ENCODE measurements at regions not wholly inside any gene's neighbourhood (a gene's known extent, or its start where the extent isn't known, plus 50 kb on each side); places are given as distances from the start of the nearest gene placed in this dataset.
"Not testable (repeated sequence)": the region's sequence is repeated elsewhere in the genome, so short reads cannot be mapped to it uniquely, and the experiment has no call there.

DNA sequence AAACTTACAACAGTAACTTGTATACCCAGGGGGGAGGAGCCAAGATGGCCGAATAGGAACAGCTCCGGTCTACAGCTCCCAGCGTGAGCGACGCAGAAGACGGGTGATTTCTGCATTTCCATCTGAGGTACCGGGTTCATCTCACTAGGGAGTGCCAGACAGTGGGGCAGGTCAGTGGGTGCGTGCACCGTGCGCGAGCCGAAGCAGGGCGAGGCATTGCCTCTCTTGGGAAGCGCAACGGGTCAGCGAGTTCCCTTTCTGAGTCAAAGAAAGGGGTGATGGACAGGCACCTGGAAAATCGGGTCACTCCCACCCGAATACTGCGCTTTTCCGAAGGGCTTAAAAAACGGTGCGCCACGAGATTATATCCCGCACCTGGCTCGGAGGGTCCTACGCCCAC, 278.8 kb downstream of the FAM47B start:
- not testable (repeated sequence) for DNase-seq (ENCODE audit: low spot score)

DNA sequence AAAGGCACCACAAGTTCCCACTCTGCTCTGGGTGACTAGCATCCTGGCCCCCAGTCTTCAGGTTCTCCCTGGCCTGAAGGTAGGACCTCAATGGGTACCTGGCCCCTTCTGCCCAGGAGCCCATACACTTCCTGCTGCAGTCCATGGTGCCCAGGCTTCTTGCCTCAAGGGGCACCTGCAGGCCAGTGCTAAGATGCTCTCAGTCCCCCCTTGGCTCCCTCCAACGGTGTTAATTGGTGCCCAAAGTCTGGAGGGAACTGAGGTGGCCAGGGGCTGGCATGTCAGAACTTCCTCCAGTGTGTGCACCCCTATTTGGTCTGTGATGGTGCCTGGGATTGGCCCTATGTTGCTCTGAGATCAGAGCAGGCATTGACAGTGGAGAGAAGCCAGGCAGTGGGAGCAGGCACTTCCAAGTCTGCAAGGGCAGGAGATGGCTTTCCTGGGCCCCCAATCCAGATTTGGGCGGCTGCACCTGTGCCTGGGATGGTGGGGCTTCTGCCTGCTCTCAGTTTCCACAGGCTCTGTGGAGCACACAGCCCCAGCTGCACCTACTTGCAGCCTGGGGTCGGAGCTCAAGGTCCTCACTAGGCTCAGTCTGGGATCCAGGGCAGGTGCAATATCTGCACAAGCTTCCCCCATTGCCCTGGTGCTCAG, 301.6 kb downstream of the FAM47B start:
- H3K36me3 Mint-ChIP-seq = no peaks in the 10 kb centered on the region
- DNase-seq (ENCODE audit: low spot score) = no peak
- no peaks in the 10 kb centered on the region for H3K27me3 Mint-ChIP-seq
- no peak overlapping the region for H3K27ac Mint-ChIP-seq
- H3K9me3 Mint-ChIP-seq = no peaks in the 10 kb centered on the region
- H3K4me1 Mint-ChIP-seq (ENCODE audit: low read depth in 2 of 2) = no peaks in the 10 kb centered on the region
- H3K4me3 Mint-ChIP-seq = no peak overlapping the region
- ATAC-seq = peak in 1 of 2 donors; percentile 53

More for the DNA sequence above, 278.8 kb downstream of the FAM47B start:
- not testable (repeated sequence) for H3K9me3 Mint-ChIP-seq; H3K4me1 Mint-ChIP-seq (ENCODE audit: low read depth in 2 of 2); H3K4me3 Mint-ChIP-seq; H3K36me3 Mint-ChIP-seq; H3K27me3 Mint-ChIP-seq; ATAC-seq; H3K27ac Mint-ChIP-seq

DNA sequence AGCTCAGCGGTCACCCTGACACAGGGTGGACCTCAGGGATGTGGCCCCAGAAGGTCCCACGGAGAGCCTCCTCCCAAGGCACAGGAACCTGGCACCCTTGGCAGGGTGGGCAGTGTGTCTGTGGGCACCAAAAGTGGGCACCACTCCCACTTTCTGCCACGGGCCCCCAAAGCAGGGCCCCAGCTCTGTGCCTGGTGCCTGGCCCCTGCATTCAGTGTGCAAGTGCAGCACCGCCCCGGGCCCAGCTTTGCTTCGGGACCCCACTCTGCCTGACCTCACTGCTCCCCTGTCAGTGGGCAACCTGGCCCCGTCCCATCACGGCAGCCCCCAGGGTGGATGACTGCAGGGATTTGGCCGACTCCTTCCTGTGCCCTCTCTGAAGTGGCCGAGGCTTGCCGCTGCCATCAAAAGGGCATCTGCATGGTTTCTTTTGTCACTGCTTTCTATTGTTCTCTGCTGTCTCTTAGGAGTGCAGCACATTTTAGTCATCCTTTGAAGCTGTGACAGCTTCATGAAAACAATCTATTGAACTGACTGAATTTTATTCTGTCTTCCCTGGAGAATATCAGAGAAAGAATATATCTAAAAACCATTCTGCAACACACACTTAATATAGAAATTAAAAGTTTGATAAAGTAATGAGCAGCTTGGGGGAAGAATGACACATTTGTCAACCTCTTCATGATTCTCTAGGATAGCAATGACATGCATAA, 302.4 kb downstream of the FAM47B start:
- no peak for DNase-seq (ENCODE audit: low spot score)
- H3K27ac Mint-ChIP-seq = no peak overlapping the region
- no peaks in the 10 kb centered on the region for H3K27me3 Mint-ChIP-seq
- peak in 1 of 2 donors; percentile 40 for ATAC-seq
- no peaks in the 10 kb centered on the region for H3K4me1 Mint-ChIP-seq (ENCODE audit: low read depth in 2 of 2)
- no peaks in the 10 kb centered on the region for H3K36me3 Mint-ChIP-seq
- H3K9me3 Mint-ChIP-seq = no peaks in the 10 kb centered on the region
- no peak overlapping the region for H3K4me3 Mint-ChIP-seq

DNA sequence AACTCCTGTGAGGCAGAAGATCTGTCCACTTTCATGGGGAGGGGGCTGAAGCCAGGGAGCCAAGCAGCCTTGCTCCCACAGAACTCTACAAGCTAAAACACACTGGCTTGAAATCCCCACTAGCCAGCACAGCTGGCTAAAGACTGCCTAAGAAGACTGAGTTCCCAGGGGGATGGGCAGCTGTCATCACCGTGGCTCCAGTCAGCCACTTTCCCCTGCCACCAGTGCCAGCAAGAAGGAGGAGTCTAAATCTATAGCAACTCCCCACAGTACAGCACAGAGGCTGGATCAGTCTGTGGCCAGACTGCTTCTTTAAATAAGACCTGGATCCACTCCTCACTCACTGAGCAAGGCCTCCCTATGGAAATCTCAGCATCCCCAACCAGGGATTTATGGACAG, 308.6 kb downstream of the FAM47B start:
- peaks cover 0 to 6% of the 10 kb centered on the region in 2 donors for H3K27me3 Mint-ChIP-seq
- peaks cover 7% of the 10 kb centered on the region for H3K9me3 Mint-ChIP-seq
- no peak for ATAC-seq
- no peaks in the 10 kb centered on the region for H3K36me3 Mint-ChIP-seq
- no peak overlapping the region for H3K27ac Mint-ChIP-seq
- H3K4me1 Mint-ChIP-seq (ENCODE audit: low read depth in 2 of 2) = no peaks in the 10 kb centered on the region
- no peak overlapping the region for H3K4me3 Mint-ChIP-seq
- no peak for DNase-seq (ENCODE audit: low spot score)

DNA sequence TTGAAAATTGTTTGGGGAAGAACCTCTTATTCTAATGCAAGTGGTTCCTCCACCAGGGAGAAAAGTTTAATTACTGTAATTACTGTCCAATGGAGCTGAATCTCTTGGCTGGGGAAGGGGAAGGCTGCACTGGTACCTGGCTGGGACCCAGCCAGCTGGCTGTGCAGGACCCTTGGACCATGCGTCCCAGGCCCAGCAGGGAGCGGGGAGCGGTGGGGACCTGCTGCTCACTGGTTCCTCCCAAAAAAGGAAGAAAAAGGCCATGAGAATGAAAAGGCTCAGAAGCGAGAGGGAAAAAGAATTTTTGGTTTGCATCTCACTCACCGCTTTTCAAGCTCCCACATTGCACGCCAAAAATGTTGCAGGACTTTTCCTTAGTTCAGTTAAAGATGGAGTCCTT, 333.5 kb downstream of the FAM47B start:
- H3K27me3 Mint-ChIP-seq = no peaks in the 10 kb centered on the region
- ATAC-seq (no peak), DNase-seq (ENCODE audit: low spot score) (no peak)
- no peaks in the 10 kb centered on the region for H3K36me3 Mint-ChIP-seq
- no peak overlapping the region for H3K27ac Mint-ChIP-seq
- H3K4me1 Mint-ChIP-seq (ENCODE audit: low read depth in 2 of 2) = no peaks in the 10 kb centered on the region
- no peak overlapping the region for H3K4me3 Mint-ChIP-seq
- H3K9me3 Mint-ChIP-seq = no peaks in the 10 kb centered on the region

DNA sequence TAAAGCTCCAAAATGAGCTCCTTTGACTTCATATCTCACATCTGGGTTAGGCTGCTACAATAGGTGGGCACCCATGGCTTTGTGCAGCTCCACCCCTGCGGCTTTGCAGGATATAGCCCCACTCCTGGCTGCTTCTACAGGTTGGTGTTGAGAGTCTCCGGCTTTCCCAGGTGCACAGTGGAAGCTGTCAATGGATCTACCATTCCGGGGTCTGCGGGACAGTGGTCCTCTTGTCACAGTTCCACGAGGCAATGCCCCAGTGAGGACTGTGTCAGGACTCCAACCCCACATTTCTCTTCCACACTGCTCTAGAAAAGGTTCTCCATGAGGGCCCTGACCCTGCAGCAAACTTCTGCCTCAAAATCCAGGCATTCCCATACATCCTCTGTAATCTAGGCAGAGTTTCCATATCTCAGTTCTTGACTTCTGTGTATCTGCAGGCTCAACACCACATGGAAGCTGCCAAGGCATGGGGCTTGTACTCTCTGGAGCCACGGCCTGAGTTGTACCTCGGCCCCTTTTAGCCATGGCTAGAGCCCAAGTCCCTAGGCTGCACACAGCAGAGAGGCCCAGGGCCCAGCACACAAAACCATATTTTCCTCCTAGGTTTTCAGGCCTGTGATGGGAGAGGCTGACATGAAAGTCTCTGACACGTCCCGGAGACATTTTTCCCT, 342.8 kb downstream of the FAM47B start:
- Mint-ChIP-seq H3K4me1 (ENCODE audit: low read depth in 2 of 2) (no peaks in the 10 kb centered on the region), H3K36me3 (no peaks in the 10 kb centered on the region), H3K4me3 (no peak overlapping the region), H3K27me3 (no peaks in the 10 kb centered on the region), H3K9me3 (peaks cover 8% of the 10 kb centered on the region), H3K27ac (no peak overlapping the region)
- ATAC-seq (no peak), DNase-seq (ENCODE audit: low spot score) (no peak)

DNA sequence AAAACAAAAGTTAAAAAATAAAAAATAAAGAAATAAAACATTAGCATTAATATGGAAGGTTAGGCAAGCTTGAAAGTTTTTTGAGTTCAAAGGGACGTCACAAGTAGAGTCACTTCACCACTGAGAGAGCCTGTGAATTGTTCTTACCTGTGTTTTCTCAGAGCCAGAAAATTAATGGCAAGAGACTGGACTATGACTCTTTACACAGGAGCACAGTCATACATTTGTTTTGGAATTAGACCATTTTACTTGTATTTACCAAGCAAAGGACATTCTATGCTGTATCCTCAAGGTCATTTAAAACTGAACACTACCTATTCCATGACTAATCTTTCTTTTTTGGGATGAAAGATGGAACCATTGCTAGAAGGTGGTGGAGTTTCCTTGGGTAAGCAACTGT, 346.1 kb downstream of the FAM47B start:
- Mint-ChIP-seq H3K27me3 (no peaks in the 10 kb centered on the region), H3K36me3 (no peaks in the 10 kb centered on the region), H3K4me1 (ENCODE audit: low read depth in 2 of 2) (no peaks in the 10 kb centered on the region), H3K27ac (no peak overlapping the region), H3K4me3 (no peak overlapping the region), H3K9me3 (peaks cover 2% of the 10 kb centered on the region)
- ATAC-seq (no peak), DNase-seq (ENCODE audit: low spot score) (no peak)

DNA sequence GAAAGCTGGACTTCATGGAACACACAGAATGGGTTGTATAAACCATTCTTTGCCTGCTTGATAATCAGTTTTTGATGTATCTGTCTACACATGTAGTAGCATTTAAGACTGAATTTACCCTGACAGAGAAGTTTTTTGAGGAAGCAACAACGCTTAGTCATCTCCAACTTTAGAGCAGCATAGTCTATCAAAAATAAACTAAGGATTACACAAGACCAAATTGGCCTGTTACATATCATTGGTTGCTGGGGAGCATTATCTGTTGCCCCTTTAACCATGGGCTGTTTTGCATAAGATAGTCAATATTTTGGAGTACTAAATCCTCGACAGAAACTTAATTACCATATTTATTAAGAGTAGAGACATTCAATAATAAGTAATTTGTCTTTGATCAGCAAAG, 347.4 kb downstream of the FAM47B start:
- Mint-ChIP-seq H3K9me3 (peaks cover 2% of the 10 kb centered on the region), H3K4me3 (no peak overlapping the region), H3K4me1 (ENCODE audit: low read depth in 2 of 2) (no peaks in the 10 kb centered on the region), H3K27me3 (no peaks in the 10 kb centered on the region), H3K36me3 (no peaks in the 10 kb centered on the region), H3K27ac (no peak overlapping the region)
- no peak for DNase-seq (ENCODE audit: low spot score)
- no peak for ATAC-seq

DNA sequence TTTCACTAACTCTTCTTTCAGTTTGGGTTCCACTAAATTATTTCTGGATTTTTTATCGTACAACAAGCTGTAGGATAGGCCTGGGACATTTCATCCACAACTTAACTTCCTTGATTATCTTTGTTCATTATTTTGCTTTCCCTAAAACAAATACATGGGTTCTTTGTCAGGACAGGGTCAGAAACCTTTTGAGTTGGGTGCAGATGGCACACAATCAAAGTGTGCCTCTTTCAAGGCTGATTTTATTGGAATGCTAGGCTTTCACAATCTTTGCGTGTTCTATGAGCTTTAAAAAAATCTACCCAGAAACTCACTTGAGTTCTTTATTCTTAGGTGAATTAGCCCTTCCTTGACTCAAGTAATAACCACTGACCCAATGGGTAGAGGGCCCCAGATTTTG, 348.4 kb downstream of the FAM47B start:
- no peak for ATAC-seq
- Mint-ChIP-seq H3K9me3 (peaks cover 2% of the 10 kb centered on the region), H3K27me3 (no peaks in the 10 kb centered on the region), H3K4me3 (no peak overlapping the region), H3K4me1 (ENCODE audit: low read depth in 2 of 2) (no peaks in the 10 kb centered on the region), H3K27ac (no peak overlapping the region), H3K36me3 (no peaks in the 10 kb centered on the region)
- no peak for DNase-seq (ENCODE audit: low spot score)

DNA sequence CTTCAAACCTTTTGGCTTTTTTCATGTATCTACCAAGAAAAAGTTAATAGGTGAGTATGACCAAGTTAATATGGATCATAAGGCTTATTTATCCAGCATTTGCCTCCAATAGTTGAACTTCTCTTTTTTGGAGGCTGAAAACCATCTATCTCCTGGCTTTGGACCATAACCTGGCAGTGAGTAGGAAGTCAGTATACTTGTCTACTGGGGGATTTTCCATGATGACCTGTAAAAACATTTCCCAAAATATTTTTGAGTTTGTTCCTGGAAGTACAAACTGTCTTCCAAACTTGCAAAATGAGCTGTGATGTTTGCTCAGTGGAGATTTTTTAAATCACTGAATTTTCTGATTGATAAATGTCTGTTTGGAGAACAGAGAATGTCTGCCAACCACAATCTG, 349.9 kb downstream of the FAM47B start:
- ATAC-seq = no peak
- H3K9me3 Mint-ChIP-seq = peaks cover 2% of the 10 kb centered on the region

DNA sequence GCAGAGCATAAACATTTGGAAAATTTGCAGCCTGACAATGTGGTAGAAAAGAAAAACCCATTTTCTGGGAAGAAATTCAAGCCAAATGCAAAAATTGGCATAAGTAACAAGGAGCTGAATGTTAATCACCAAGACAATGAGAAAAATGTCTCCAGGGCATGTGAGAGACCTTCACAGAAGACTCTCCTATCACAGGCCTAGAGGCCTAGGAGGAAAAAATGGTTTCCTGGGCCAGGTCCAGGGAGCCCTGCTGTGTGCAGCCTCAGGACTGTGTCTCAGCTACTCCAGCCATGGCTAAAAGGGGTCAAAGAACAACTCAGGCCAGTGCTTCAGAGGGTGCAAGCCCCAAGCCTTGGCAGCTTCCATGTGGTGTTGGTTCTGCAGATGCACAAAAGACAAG, 362.4 kb downstream of the FAM47B start:
- H3K27me3 Mint-ChIP-seq; ATAC-seq; H3K4me1 Mint-ChIP-seq (ENCODE audit: low read depth in 2 of 2); H3K4me3 Mint-ChIP-seq; DNase-seq (ENCODE audit: low spot score); H3K36me3 Mint-ChIP-seq; H3K27ac Mint-ChIP-seq: not testable (repeated sequence)
- peaks cover 16% of the 10 kb centered on the region for H3K9me3 Mint-ChIP-seq

More for the DNA sequence above, 349.9 kb downstream of the FAM47B start:
- Mint-ChIP-seq H3K4me1 (ENCODE audit: low read depth in 2 of 2) (no peaks in the 10 kb centered on the region), H3K27me3 (no peaks in the 10 kb centered on the region), H3K4me3 (no peak overlapping the region), H3K36me3 (no peaks in the 10 kb centered on the region), H3K27ac (no peak overlapping the region)
- DNase-seq (ENCODE audit: low spot score) = no peak

DNA sequence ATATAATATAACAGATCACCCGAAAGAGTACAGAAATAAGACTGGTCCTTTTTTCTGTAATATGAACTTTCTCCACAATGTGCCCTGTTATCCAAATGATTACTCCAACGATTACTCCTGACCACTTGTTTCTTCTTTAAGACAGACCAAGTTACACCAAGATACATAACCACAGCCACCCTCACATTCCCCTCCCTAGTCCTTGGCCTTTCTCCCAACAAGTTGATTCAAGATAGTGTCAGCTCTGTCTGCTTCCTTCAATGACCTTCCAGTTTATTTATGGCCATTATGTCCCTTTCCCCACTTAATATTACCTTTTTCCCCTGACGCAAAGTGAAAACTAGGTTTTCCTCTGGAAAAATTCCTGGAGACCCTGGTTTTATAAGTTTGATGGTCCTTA, 397.2 kb downstream of the FAM47B start:
- no peak overlapping the region for H3K4me3 Mint-ChIP-seq
- H3K27ac Mint-ChIP-seq = no peak overlapping the region
- ATAC-seq (no peak), DNase-seq (ENCODE audit: low spot score) (no peak)
- no peaks in the 10 kb centered on the region for H3K4me1 Mint-ChIP-seq (ENCODE audit: low read depth in 2 of 2)
- no peaks in the 10 kb centered on the region for H3K36me3 Mint-ChIP-seq
- no peaks in the 10 kb centered on the region for H3K27me3 Mint-ChIP-seq
- H3K9me3 Mint-ChIP-seq = peaks cover 4% of the 10 kb centered on the region

DNA sequence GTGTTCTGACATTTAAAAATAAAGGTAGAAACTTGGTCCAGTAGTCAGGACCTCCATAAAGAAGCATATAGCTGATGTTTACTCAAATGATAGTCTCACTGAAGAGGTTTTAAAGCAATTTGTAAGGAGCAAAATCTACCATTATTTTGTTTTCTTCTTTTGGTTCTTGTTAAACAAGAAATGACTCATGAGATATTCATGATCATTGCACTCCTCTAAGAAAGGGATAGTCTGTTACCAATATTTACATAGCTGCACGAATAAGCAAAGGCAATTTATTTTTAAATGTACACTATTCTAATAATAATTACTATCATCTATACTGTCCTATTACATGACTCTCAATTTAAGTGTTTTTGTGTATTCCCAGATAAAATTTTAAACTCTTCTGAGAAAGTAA, 397.9 kb downstream of the FAM47B start:
- ATAC-seq (no peak), DNase-seq (ENCODE audit: low spot score) (no peak)
- Mint-ChIP-seq H3K36me3 (no peaks in the 10 kb centered on the region), H3K4me1 (ENCODE audit: low read depth in 2 of 2) (no peaks in the 10 kb centered on the region), H3K9me3 (peaks cover 4% of the 10 kb centered on the region), H3K4me3 (no peak overlapping the region), H3K27me3 (no peaks in the 10 kb centered on the region), H3K27ac (no peak overlapping the region)

DNA sequence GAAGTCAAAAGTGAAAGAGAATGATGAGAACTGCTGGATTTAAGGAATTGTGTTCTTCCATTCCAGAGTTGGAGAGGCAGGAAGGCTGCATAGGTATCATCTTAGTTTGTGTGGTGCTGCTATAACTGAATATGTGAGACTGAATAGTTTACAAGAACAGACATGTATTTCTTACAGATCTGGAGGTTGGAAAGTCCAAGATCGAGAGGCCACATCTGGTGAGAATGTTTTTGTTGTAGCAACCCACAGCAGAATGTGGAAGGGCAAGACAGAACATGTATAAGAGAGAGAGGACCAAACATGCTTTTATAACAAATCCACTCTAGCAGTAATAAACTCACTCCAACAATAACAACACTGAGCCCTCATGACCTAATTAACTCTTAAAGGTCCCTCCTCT, 408.6 kb downstream of the FAM47B start:
- H3K4me3 Mint-ChIP-seq = no peak overlapping the region

More for the DNA sequence above, 408.6 kb downstream of the FAM47B start:
- H3K27ac Mint-ChIP-seq = no peak overlapping the region
- H3K4me1 Mint-ChIP-seq (ENCODE audit: low read depth in 2 of 2) = no peaks in the 10 kb centered on the region
- H3K36me3 Mint-ChIP-seq = no peaks in the 10 kb centered on the region
- H3K9me3 Mint-ChIP-seq = peaks cover 10% of the 10 kb centered on the region
- H3K27me3 Mint-ChIP-seq = no peaks in the 10 kb centered on the region
- DNase-seq (ENCODE audit: low spot score) (no peak), ATAC-seq (no peak)
